EL (cell line): ENCODE measurements at regions not wholly inside any gene's neighbourhood (a gene's known extent, or its start where the extent isn't known, plus 50 kb on each side); places are given as distances from the start of the nearest gene placed in this dataset.

Experiments used
- DNase-seq: peaks from one replicate; pipeline ENCODE4 v3.0.0-alpha.2; 2016

DNA sequence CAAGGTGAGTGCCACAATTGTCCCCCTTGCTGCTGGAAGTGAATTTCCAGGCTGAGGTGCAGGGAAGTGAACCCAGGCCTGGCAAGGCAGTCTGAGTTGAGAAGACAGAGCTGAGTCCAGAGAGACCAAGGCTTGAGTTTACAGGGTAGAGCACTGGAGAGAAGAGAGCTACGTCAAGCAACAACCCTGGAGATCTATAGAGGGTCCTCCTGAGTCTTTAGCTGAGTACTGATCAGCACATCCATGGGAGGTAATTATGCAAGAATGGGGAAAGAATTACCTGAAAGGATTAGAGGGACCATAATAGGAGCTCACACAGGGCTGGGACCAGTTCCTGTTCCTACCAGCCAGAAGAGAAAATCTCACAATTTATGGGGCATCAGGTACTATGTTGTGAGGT, 190.7 kb downstream of the NEDD1 start:
- no peak for DNase-seq

DNA sequence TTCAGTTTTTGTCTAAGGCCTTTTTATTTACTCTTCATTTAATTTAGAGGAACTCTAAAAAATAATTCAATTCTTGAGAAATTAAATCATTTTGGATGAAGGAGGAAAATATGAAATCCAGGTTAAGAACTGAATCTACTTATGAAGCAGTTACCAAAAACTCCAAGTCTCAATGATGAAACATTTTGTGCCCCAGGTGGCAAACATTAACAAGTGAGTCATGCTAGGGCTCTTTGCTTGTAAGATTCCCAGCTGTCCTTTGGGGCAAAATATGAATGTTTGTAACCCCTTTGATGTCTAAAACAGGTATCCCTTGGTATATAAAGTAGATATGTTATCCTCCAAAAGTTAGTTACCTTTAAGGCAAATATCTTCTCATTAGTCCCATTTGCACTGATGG, 202.4 kb downstream of the NEDD1 start:
- DNase-seq = no peak

DNA sequence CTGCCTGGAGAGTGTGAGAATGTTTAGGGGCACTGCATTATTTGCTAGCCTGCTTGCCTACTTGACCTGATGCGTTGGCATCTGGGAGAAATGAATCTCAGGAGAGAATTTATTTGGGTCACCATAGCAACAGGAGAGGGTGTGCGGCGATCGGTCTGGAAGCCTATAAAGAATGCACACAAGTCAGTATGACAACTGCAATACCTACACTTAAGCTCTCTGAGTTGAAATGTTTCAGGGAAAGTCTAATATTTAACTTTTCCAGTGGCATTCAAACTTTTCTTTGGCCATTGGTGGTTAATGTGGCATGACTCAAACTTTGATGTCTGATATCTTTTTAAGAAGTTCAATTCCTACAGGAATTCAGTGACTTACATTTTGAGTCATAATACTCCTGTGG, 205.1 kb downstream of the NEDD1 start:
- no peak for DNase-seq

DNA sequence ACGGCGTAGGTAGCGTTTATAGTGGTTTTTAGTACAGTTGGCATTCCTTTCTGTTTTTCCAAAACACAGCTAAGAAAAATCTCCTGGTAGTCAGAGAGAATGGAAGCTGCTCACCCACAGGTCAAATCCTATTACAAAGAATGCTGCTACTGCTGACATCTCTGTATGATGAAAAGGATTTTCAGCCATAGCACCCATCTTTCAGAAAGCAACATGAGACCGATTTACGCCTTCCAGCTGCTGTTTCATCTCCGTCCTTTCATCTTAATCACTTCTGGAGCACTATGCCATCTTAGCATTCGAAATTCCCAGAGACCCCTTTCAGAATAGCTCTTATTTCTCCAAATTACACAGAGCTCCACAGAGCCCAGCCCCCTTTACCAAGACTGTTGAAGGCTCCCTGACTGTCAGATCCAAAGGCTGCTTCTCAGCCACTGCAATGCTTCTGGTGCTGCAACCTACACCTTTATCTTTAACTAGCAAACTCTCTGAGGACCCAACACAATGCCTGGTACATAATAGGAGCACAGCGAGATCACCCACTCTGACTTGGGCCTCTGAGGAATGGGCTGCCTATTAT, 211.8 kb downstream of the NEDD1 start:
- DNase-seq = no peak

DNA sequence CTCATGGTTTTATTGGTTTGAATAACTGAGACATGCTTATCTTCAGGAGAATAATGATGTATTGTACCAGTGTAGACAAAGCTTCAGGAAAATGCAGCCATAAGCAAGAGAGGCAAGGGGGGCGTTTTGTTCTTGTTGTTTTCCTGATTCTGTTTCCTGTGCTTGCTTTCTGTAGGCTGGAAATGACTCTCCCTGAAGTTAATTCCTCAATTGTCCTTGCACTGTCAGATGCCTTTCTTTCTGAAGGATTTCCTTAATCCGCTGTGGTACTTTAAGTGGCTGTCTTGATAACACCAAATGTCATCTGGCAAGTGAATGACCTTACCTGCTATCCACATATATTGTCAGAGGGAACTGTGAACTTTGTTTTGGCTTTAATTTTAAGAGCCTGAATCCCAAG, 220.0 kb downstream of the NEDD1 start:
- no peak for DNase-seq

DNA sequence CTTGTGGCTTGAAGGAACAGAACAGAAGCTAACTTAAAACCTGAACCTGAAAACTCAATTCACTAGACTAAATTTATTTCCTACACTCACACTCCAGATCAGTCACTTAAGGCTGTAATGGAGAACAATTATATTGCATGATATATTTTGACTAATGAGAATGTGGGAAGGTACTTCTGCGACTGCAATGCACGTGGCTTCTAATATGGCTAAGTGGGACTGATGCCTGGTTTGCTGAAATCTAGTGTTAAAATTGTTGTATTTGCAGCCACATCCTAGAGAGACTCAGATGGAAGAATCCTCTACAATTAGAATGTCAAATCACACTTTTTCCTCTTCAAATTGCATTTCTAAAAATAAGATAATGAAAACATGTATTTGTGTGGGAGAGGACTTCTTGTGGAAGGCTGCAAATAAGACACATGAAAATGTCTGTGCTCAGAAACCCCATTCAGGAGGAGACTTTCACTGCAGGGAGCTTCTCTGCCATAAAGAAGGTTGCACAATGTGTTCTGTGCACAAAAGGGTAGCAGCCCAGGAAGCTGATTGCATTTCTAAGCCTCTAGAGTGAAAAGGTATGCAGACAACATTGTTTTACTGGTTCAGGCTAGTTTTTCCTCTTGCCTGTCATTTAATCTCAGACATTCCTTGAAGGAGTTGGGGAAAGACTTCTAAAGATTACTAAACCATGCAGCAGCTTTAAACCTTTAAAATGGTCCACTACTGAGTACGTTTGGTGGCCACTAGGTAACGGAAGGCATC, 224.3 kb downstream of the NEDD1 start:
- no peak for DNase-seq

DNA sequence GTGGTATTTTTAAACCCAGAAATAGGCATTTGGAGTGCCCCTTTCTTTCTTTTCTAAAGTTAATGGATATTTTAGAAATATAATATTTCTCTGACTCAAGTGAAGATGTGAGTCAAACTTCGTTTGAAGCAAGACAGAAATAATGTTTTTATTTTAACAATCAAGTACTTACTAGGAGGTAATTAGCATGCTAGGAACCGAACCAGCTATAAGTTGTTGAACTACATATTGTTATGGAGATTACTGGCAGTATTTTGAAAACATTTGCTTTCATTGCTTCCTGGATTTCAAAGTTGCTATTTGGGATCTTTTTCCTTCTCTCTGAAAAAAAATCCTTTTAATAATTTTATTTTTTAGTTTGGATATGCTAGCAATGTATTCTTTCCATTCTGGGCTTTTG, 225.2 kb downstream of the NEDD1 start:
- DNase-seq = no peak

DNA sequence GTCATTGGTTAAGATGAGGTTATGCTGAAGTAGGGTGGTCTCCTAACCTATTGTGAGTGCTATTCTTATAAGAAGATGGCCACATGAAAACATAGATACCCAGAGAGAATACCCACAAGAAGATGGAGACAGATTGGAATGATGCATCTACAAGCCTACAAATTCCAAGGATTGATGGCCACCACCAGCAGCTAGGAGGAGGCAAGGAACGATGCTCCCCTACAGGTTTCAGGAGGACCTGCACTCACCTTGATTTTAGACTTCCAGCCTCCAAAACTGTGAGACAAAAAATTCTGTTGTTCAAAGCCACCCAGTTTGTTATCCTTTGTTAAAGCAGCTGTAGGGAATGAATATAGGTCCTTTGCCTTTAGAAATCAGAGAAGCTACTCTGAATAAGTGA, 227.4 kb downstream of the NEDD1 start:
- no peak for DNase-seq

DNA sequence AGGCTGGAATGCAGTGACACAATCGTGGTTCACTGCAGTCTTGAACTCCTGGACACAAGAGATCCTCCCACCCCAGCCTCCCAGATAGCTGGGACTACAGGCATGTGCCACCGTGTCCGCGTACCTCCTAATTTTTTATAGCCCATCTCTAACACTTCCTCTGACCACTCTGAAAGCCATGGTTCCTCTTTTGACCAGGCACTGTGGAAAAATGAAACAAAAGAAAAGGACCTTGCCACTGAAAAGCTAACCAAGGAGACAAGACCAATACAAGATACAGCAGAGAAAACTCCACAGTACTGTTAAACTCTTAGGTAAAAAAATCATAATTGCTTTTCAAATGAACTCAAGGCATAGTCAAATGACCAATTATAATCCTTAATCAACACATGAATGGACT, 233.3 kb downstream of the NEDD1 start:
- DNase-seq = no peak

DNA sequence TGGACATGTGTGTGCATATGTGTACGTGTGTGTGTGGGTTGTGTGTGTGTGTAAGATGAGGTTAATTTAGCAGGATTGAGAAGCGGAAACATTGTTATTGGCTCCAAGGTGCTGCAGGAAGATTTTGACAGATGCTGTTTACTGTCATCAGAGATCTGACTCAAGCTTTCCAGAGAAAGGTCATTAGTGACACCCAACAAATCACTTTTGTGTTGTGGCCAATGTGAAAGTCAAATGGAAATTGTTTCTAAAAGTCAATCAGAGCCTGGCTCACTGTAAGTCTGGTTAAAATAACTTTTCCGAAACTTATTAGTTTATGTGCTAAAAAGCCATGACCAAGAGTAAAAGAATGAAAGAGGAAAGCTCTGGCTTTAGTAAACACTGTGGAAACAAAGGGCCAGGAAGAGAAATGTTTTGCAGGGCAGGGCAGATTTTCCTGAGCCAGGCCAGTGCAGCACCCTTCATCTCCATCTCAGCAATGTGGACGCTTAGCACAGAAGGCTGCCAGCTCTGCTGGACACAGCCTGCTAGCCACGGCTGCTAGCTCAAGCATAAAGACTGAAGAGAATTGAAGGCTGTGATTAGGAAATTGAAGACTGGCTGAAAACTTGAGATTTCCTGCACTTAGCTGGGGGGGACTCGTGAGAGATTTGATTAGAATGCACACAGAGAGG, 235.8 kb downstream of the NEDD1 start:
- DNase-seq = no peak

DNA sequence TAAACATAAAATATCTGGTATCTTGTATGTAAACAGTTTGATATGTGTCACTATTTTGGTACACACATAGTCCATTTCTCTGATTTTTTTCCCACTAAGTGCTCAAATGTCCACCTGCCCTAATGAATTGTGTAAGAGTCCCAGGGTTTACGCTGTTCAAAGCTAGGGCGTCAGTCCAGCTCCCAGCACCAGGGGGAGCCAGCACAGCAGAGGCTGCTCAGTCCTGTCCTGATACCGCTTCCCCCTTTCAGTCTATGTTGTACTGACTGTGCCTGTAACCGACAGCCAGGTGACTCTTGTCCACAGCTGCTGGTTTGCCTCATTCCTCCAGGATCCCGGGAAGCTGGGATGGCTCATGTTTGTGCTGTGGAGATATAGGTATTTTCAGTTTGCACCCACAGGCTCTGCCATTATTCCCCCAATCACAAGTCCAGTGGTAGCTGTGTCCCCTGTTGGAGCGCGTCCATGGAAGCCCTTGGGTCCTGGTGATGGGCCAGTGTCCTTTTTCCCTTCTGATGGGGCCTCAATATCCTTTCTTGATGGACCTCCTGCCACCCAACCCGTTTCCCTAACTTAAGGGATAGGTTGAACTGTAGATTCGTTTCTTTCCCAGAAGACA, 242.0 kb downstream of the NEDD1 start:
- peak; percentile 36 for DNase-seq

DNA sequence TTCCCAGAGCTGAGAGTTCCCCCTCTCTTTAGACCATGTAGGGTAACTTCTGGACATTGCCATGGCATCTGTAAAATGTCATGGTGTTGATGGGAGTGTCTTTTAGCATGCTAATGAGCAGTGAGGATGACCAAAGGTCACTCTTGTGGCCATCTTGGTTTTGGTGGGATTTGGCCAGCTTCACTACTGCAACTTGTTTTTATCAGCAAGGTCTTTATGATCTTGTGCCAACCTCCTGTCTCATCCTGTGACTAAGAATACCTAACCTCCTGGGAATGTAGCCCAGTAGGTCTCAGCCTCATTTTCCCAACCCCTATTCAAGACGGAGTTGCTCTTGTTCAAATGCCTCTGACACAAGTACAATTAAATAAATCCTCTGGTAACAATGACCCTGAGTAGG, 244.4 kb downstream of the NEDD1 start:
- peak; percentile 2 for DNase-seq

DNA sequence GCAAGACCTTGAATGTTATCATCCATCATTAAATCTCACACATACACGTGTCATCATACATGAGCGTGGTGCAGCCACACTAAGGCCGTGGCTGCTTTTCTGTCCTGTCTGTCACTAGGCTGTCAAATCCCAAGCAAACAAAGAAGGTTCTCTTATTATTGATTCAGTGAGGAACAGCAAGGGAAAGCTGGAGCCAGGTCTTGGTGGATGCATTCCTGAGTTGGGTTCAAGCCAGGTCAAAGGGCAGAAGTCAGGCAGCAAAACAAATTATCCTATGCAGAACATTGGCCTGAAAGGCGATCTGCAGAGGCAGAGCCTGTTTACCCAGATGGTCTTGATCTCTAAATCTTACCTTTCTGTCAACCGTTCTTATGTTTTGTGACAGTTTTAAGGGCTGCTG, 252.3 kb downstream of the NEDD1 start:
- DNase-seq = no peak

DNA sequence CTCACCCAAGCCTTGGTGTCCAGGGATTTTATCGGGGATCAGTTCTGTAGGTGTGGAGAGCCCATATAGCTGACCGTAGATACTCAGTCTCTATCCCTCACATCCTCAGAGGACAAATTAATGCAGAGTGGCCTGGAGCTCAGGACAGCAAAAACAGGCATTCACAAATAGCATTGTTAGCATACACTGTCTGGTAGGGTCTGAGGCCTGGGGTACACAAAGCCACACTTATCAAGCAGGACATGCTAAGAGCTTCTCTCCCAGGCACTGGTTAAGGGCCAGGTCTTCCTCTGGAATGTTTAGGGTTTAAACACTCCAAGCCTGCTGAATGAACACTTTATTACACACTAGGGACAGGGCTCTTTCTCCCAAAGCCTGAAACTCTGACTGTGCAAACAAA, 253.2 kb downstream of the NEDD1 start:
- DNase-seq = no peak

DNA sequence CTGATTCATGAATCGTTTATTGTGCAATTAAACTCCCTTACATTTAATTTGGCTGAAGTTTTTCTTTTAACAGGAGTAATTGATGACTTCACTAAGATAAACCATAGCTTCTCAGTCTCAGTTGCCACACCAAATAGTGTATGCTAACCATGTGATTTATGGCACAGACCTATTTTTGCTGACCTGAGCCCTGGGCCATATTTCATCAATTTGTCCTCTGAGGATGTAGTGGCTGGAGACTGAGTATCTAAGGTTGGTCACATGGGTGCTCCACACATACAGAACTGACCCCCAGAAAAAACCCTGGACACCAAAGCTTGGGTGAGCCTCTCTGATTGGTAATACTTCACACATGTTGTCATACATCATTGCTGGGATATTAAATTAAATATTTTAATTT, 255.1 kb downstream of the NEDD1 start:
- no peak for DNase-seq

DNA sequence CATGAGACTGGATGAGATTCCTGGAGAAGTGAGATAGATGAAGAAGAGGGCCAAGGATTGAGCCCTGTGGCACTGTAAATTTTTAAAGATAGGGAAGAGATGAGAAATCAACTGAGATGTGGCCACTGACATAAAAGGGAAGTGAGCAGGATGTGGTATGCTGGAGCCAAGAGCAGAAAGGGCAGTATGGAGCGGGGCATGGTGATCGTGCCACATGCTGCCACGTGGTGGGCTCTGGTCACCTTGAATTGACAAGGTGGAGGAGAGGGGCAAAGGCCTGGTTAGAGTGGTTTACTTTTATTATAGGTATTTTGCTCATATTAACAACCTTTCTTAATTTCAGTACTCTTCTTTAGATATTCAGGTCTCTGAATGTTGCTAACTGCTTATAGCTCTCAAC, 257.9 kb downstream of the NEDD1 start:
- no peak for DNase-seq

DNA sequence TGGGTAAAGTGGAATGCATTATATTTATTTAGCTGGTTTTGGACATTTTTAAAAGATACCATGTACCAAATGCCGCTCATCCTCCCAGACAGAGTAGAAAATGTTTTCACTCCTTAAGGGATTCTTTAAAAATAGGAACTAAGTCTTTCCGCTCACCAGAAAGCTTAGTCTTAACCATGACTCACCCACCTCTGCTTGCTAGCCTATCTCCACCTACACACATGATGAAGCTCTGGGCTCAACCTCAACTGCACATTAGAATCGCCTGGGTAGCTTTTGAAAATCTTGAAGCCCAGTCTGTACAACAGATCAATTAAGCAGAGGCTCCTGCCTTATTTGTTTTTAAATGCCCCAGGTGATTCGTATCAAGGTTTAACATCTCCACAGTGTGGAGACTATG, 260.5 kb downstream of the NEDD1 start:
- no peak for DNase-seq

DNA sequence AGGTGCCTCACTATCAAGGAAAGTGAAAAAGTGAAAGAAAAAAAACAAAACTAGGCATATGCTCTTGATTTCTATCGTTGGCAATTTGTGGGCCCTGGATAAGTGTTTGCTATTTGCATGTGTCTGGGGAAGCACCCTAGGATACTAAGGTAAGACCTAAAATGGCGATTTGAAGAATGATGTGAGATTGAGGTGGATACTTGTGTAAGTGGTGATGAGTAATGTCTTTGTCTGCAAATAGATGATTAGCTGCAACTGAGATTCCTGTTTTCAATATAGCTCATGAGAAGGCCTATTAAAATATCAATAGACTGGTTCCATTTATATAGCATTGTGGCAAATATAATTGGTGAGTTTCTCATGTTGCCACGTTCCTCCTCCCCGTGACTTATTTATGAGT, 261.7 kb downstream of the NEDD1 start:
- DNase-seq = no peak

DNA sequence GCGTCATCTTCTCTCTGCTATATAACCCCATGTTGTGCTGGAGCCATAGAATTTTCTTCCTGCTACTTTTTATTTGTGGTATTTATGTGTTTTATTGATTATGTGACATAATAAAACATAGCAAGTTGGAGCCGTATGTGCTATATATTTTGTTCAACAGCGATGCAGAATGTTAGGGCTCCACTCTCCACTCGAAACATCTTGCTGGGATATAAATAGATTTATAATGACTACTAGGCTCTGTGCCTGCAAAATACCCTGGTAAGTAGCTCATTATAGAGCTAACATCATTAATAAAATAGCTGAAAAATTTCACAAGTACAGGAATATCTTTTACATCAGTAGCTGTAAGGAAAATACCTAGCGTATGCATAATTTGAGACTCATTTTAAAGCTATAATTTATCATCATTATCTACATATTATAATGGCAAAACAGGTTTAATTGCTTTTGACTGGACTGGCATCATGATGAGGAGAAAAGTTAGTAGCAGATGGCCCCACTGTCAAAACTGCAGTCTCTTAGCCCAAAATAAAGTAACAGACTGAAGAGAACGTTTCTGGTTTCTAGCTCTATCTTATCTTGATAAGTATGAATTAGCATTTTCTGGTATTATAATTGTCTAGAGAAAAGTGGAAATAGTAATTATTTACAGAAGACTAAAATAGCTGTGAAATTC, 263.0 kb downstream of the NEDD1 start:
- no peak for DNase-seq

DNA sequence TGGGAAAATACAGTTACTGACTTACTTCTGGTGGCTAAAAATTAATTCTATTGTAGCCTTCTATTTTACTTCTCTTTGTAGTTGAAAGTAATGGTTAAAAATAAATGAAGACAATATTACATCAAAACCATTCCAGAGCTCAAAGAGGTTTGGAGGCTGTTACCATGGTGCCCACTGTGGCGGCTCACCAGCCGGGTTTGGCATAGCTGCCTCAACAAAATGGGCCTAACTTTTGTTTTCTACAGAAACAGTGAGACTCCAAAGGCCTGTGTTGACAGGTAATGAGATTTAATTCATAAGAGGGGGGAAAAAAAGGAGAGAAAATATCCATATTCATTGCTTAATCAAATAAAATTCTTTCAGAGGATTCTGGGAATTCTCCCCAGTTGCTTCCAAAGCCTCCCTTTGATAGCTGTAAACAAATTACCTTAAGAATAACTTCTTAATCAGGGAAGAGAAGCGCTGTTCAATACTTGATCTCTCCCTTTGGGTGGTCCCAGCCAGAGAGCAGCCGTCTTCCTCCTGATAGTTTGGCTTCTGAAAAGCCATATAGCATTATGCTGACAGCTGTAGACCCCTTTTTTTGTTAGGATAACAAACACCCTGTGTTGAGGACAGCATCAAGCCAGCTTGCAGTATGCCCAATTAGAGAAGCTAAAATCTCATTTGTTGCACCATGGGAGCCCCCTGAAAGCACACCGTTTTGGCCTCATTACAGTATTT, 266.8 kb downstream of the NEDD1 start:
- no peak for DNase-seq

DNA sequence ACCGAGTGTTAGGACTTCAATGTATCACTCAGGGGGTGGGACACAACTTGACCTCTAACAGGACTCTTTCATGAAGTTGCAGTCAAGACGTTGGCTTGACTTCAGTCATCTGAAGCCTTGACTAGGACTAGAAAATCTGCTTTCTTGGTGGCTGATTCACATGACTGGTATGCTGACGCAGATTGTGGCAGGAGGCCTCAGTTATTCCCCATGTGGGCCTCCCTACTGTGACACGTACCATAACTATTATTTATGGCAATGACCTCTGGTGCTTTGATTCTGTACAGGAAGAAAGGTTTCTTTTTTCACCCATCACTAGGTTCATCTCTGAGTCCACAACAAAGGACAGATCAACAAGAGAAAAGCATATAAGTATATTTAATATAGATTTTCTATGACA, 270.4 kb downstream of the NEDD1 start:
- DNase-seq = peak; percentile 66

DNA sequence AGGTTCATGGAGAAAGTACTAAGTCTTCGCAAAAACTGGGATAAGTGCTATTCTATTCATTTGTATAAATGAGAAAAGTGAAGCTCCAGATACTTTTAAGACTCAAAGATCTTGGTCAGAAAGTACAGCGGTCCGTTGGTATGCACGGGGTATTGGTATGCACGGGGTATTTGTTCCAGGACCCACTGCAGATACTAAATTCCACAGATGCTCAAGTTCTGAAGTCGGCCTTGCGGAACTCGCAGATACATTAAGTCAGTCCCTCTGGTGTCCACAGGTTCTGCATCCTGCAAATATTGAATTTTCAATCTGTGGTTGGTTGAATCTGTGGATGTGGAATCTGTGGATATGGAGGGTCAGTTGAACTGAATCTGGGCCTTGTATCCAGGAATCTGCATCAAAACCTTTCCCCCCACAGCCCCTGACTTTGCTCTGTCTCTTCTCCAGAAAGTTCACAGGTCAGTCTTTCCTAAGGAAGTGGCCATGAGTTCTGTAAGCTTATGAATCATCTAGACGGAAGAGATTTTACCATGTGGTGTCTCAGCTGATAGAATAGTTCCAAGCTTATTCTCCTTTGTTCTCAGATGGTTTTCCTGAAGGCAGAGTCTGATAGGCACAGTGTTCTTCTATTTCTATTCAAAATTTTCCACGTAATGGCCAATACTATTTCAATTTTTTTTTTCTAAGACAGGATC, 274.7 kb downstream of the NEDD1 start:
- peak; percentile 18 for DNase-seq
